ENCODE measurements at regions not wholly inside any gene's neighbourhood (a gene's known extent, or its start where the extent isn't known, plus 50 kb on each side); places are given as distances from the start of the nearest gene placed in this dataset.
"Not testable (repeated sequence)": the region's sequence is repeated elsewhere in the genome, so short reads cannot be mapped to it uniquely, and the experiment has no call there.

DNA sequence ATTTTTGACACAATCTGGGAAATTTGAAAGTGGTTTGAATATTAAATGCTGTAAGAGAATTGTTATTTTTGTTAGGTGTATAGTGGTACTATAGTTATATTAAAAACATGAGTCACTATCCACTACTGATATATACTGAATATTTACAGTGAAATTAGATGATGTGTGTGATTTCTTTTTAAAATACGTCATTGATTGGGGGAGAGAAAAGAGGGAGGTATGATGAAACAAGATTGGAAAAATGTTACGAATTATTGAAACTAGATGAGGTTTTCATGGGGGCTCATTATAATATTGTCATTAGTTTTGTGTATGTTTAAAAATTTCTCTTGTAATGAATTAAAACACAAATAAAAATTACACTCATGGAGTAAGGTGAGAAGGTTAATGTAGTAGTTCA lies 571.4 kb downstream of the HTR7 start:
- TF ChIP-seq, protein P1, sequence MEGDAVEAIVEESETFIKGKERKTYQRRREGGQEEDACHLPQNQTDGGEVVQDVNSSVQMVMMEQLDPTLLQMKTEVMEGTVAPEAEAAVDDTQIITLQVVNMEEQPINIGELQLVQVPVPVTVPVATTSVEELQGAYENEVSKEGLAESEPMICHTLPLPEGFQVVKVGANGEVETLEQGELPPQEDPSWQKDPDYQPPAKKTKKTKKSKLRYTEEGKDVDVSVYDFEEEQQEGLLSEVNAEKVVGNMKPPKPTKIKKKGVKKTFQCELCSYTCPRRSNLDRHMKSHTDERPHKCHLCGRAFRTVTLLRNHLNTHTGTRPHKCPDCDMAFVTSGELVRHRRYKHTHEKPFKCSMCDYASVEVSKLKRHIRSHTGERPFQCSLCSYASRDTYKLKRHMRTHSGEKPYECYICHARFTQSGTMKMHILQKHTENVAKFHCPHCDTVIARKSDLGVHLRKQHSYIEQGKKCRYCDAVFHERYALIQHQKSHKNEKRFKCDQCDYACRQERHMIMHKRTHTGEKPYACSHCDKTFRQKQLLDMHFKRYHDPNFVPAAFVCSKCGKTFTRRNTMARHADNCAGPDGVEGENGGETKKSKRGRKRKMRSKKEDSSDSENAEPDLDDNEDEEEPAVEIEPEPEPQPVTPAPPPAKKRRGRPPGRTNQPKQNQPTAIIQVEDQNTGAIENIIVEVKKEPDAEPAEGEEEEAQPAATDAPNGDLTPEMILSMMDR (IDR thresholded peaks at IDR 0.05): no peak
- ATAC-seq (ENCODE audit: low FRiP score) (no peak), DNase-seq (ENCODE audit: low spot score) (no peak)

DNA sequence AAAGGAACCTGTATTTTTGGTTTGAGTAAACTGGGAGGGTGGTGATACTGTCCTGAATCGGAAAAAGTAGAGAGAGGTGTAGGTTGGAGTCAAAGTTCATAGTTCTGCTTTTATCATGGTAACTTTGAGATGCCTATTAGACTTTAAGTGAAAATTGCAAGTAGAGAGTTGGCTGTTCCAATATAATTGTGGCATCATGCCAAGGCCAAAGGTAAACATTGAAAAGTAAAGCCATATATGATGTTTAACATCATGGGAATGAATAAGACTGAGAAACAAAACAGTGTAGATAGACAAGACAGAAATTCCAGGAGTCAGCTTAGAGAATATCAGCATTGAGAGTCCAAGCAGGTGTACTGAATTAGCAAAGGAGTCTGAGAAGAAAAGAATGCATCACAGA lies 570.9 kb downstream of the HTR7 start:
- TF ChIP-seq, protein P1 (IDR thresholded peaks at IDR 0.05): no peak
- DNase-seq (ENCODE audit: low spot score): no peak
- no peak for ATAC-seq (ENCODE audit: low FRiP score)

DNA sequence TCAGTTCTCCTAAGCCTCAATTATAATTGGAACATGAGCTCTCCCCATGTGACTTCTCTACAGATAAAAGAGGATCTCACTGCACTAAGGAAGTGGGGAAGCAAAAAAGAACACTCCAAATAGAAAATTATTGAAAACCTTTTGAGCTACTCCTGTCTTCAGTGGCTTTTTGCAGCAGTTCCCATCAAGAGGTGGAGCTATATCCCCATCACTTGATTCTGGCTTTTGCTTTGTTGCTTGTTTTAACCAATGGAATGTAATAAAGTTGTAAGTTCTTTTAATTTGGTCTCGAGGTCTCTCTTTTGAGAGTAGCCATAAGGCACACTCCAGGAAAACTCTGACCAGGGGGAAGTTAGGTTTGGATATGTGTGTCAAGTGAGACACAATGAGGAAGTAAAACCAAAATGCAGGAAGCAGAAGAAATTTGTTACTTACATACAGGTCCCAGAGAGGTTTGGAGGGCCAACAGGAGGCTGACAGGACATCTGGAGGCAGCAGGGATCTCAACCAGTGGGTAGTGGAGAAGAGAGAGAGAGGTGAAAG lies 569.4 kb downstream of the HTR7 start:
- TF ChIP-seq, protein P1 (IDR thresholded peaks at IDR 0.05): no peak
- DNase-seq (ENCODE audit: low spot score) (no peak), ATAC-seq (ENCODE audit: low FRiP score) (no peak)

DNA sequence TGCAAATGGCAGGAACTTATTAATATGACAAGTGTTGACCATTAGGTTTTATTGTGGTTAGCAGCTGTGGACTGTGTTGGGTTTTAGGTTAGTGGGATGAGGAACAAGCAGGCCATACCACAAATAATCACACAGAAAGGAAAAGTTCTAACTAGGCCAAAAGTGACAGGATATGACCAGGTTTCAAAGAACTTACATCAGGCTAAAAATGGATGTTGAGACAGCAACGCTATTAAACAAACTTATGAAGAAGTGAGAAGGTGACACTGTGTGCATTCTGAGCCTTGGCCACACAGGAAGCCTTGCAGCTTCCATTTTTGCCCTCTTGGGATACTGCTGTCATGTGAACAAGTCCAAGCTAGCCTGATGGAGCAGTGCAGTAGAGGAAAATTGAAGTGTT lies 568.8 kb downstream of the HTR7 start:
- DNase-seq (ENCODE audit: low spot score) (no peak), ATAC-seq (ENCODE audit: low FRiP score) (no peak)
- TF ChIP-seq, protein P1 (IDR thresholded peaks at IDR 0.05): no peak

DNA sequence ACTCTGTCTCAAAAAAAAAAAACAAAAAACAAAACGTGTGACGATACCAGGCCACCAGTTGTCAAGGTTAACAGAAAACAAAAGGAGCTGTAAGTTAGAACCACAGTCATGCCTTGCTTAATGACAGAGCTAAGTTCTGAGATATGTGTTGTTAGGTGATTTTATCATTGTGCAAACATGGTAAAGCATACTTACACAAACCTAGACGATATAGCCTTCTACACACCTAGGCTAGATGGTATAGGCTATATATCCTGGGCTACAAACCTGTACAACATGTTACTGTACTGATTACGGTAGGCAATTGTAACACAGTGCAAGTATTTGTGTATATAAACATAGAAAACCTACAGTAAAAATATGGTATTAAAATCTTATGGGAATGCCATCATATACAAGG lies 564.2 kb downstream of the HTR7 start:
- TF ChIP-seq, protein P1 (IDR thresholded peaks at IDR 0.05): no peak
- ATAC-seq (ENCODE audit: low FRiP score): no peak
- no peak for DNase-seq (ENCODE audit: low spot score)

- not testable (repeated sequence) for DNase-seq (ENCODE audit: low spot score); ATAC-seq (ENCODE audit: low FRiP score)
These were observed 562.9 kb downstream of the HTR7 start for GRCh38 chr10:90294821-90295540.

DNA sequence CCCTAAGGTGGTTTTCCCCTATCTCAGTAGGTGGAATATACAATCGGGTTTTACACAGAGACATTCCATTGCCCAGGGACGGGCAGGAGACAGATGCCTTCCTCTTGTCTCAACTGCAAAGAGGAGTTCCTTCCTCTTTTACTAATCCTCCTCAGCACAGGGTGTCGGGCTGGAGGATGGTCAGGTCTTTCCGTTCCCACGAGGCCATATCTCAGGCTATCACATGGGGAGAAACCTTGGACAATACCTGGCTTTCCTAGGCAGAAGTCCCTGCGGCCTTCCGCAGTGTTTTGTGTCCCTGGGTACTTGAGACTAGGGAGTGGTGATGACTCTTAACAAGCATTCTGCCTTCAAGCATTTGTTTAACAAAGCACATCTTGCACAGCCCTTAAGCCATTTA lies 555.8 kb downstream of the HTR7 start:
- not testable (repeated sequence) for DNase-seq (ENCODE audit: low spot score); ATAC-seq (ENCODE audit: low FRiP score)

GRCh38 chr10:90302758-90303481 lies 554.9 kb downstream of the HTR7 start:
- TF ChIP-seq, protein P1 (IDR thresholded peaks at IDR 0.05): no peak
- DNase-seq (ENCODE audit: low spot score): no peak
- no peak for ATAC-seq (ENCODE audit: low FRiP score)

Data from omental fat pad (tissue), 3 donors.